WI38 (cell line): ENCODE measurements at regions not wholly inside any gene's neighbourhood (a gene's known extent, or its start where the extent isn't known, plus 50 kb on each side); places are given as distances from the start of the nearest gene placed in this dataset.
"Not testable (repeated sequence)": the region's sequence is repeated elsewhere in the genome, so short reads cannot be mapped to it uniquely, and the experiment has no call there.

ENCODE experiments used
- H3K4me3 ChIP-seq: 2 replicates; pipeline ENCODE4 v1.5.1; 2011; ENCODE audit warnings: low read depth, mild to moderate bottlenecking, control low read depth, low read length
- CTCF ChIP-seq: IDR thresholded peaks from 2 replicates; pipeline ENCODE4 v1.5.1; 2012; ENCODE audit warnings: low read depth, mild to moderate bottlenecking, control low read depth, low read length

DNA sequence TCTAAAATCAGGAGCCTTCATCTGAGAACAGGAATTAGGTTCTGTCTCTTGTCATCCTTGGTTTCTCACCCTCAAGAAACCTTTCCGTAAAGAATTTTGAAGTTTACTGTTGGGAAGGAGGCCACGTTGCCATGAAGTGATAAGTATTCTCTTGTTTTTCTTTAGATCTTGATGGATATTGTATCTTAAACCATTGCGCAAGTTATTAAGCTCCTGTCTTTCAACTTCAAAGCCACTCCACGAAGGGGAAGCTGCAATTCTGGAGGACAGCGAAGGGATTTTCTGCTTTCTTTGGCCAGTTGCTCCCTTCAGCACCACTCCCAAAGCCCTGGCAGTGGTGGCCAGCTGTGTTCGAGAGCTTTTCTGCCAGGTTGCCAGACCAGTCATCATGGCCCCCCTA lies 198.1 kb upstream of the EXOC2 start:
- TF ChIP-seq CTCF, result no peak
- no peak overlapping the region for H3K4me3 ChIP-seq

DNA sequence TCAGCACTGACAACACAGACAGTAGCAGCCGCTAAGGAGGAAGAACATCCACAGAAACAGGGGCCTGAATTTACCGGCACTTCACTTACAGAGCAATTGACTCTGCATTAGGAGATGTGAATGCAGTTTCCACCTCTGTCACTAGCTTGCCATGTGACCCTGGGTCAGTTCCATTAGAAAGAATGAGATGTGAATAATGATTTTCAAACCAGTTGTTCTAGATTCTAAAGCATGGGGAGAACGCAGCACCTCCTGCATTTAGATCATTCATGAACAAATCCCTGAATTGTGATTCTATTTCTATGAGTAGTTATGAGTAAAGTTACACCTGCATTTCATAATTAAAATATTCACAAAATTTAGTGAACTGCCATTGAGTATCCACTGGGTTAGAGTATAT lies 197.3 kb upstream of the EXOC2 start:
- no peak for TF ChIP-seq CTCF
- no peak overlapping the region for H3K4me3 ChIP-seq

DNA sequence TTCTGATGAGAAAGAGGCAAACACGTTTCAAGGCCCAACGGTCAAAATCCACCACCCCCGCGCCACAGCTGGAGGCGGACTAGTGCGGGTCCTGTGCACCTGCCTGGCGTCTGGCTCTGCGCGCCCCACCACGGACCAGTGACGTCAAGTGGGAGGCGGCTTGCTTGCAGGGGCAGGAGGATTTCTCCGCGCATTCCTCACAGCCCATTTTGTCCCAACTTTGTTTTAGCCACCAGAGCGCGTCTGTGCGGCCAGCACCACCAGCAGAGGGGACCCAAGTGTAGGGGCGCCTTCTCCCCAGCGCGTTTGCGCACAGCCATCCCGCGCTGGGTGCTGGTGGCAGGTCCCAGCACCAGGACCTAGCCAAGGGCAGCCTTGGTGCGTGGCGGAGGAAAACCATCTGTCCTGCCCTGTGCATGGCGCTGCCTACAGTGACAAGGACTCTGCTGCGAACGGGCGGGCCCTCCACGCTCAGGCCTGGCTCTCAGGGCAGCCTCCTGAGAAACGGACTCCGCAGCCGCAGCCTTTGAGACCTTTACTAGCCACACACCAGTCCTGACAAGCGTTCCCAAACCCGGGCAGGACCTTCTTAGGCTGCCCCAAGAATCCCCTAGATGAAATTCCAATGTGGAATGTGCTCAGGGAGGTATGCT lies 194.8 kb upstream of the EXOC2 start:
- no peak overlapping the region for H3K4me3 ChIP-seq
- no peak for TF ChIP-seq CTCF

- not testable (repeated sequence) for H3K4me3 ChIP-seq
Measured at GRCh38 chr6:886116-886515, 193.2 kb upstream of the EXOC2 start.

- no peak for TF ChIP-seq CTCF
- H3K4me3 ChIP-seq, result no peak overlapping the region
Measured at GRCh38 chr6:885051-885590, 192.2 kb upstream of the EXOC2 start.

GRCh38 chr6:884570-884969 lies 191.6 kb upstream of the EXOC2 start:
- H3K4me3 ChIP-seq, result no peak overlapping the region
- no peak for TF ChIP-seq CTCF

DNA sequence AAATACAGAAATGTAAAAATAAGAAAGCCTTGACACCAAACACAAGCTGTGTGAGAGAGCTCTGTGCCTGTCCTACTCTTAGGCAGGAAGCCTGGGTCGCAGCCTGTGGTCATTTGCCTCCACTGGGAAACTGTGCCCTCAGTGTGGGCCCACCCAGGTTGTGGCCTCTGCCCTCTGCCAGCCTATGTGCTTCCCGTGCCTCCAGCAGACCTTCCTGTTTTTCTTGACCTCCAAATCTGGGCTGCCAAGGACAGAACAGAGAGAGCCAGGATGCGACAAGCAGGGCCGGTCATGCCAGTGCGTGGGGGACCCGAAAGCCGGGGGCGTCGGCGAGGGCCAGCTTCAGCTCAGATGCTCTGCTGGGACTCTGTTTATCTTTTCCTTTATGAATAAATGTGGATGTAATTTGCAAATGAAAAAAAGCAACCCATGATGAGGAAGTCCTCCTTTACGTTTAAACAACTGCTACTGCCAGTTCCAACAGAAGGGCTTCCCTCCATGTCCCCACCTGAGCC lies 189.2 kb upstream of the EXOC2 start:
- no peak overlapping the region for H3K4me3 ChIP-seq
- TF ChIP-seq CTCF, result no peak

- no peak overlapping the region for H3K4me3 ChIP-seq
- TF ChIP-seq CTCF, result no peak
Measured at GRCh38 chr6:878179-878578, 185.2 kb upstream of the EXOC2 start.
